ENCODE measurements at regions not wholly inside any gene's neighbourhood (a gene's known extent, or its start where the extent isn't known, plus 50 kb on each side); places are given as distances from the start of the nearest gene placed in this dataset.

DNA sequence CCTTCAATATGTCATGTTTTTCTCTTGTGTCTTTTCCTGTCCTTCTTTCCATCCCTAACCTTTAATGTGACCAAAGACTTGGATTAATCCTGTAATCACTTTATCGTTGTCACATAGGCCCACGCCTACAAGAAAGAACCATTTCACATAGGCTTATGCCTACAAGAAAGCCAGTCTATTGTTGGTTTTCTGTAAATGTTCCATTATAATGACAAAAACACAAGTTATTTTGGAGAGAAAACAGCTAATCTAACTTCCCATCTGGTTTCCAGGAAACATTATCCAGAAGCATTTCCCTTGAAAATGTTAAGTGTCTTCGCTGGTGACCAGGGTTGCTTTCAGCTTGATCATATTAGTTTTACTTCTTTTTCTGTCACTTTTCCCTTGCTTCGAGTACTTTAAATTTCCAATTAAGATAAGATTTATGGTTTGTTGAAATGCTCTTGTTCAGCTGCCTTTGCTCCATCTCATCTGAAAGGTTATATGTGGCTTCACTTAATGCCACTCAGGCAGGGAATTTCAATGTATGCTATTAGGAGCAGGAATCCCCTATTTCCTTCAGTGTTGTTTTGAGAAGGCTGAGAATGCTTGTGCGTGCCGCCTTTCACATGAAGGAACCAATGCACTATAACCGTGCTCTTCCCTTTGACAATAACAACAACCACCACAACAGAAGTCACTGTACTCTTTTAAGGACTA, 708.2 kb downstream of the EFNB2 start:
- Mint-ChIP-seq H3K9me3 (ENCODE audit: insufficient read depth) (peaks cover 4% of the 10 kb centered on the region), H3K27me3 (ENCODE audit: low read depth) (no peaks in the 10 kb centered on the region), H3K27ac (no peak overlapping the region), H3K36me3 (ENCODE audit: low read depth) (no peaks in the 10 kb centered on the region), H3K4me1 (ENCODE audit: low read depth) (no peaks in the 10 kb centered on the region), H3K4me3 (no peak overlapping the region)
- CTCF ChIA-PET = no interaction called here
- DNase-seq = no peak
- no peak for ATAC-seq
- POLR2A ChIA-PET = no interaction called here

DNA sequence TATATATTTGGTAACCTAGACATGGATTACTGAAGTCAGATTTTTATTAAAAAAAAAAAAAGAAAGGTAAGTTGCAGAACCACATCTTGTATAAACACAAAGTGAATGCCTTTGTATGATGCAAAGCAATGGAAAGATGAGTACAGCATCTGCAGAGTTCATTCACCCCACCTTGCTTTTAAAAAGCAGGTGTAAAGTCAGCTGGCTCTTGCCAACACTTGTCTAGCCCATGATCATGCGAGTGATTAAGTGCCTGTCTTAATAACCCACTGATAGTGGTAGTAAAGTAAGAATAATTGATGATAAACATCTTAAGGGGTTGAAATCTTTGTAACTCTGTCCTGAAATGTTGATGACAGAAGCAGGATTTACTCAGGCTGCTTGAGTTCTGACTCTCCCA, 710.4 kb downstream of the EFNB2 start:
- ChIA-PET CTCF (no interaction called here), POLR2A (no interaction called here)
- no peak for ATAC-seq
- Mint-ChIP-seq H3K36me3 (ENCODE audit: low read depth) (no peaks in the 10 kb centered on the region), H3K4me3 (no peak overlapping the region), H3K27me3 (ENCODE audit: low read depth) (no peaks in the 10 kb centered on the region), H3K4me1 (ENCODE audit: low read depth) (no peaks in the 10 kb centered on the region), H3K27ac (no peak overlapping the region), H3K9me3 (ENCODE audit: insufficient read depth) (no peaks in the 10 kb centered on the region)
- DNase-seq = no peak

DNA sequence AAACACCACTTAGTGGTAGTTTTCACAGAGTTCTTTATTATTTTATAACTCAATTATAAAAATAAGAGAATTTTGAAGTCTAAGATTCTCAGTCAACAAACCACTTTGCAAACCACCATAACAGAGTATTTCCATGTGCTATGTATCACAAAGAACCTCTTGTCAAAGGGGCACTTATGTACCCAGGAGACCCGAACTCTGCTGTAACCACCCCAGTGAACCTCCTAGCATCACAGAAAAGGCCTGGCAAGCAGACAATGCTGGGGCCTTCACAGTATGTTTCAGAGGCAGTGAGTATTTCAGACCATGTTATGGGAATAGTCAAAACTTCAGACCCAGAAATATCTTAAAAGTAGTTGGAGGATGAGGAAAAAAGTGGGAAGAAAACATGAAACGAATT, 714.1 kb downstream of the EFNB2 start:
- no peak for ATAC-seq
- DNase-seq = no peak
- Mint-ChIP-seq H3K36me3 (ENCODE audit: low read depth) (no peaks in the 10 kb centered on the region), H3K9me3 (ENCODE audit: insufficient read depth) (no peaks in the 10 kb centered on the region), H3K4me3 (no peak overlapping the region), H3K4me1 (ENCODE audit: low read depth) (no peaks in the 10 kb centered on the region), H3K27ac (no peak overlapping the region), H3K27me3 (ENCODE audit: low read depth) (no peaks in the 10 kb centered on the region)
- ChIA-PET POLR2A (no interaction called here), CTCF (no interaction called here)

DNA sequence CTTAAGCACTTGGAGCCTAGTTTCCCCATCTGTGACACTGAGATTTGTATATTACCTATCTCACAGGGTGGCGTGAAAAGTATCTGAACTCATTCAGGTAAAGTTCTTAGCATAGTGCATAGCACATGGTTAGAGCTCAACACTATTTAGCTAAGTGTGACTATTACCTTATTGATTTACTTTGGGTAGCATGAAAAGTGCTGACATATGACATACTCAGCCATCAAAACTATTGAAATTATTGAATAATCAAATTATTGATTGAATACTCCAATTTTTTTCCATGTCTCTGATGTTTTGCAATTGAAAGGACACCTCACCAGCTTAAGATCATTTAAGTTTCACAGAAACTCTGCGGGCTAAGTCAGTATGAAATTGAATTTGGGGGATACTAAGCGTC, 715.0 kb downstream of the EFNB2 start:
- DNase-seq (no peak), ATAC-seq (no peak)
- ChIA-PET CTCF (no interaction called here), POLR2A (no interaction called here)
- Mint-ChIP-seq H3K4me3 (no peak overlapping the region), H3K36me3 (ENCODE audit: low read depth) (no peaks in the 10 kb centered on the region), H3K4me1 (ENCODE audit: low read depth) (no peaks in the 10 kb centered on the region), H3K9me3 (ENCODE audit: insufficient read depth) (no peaks in the 10 kb centered on the region), H3K27ac (no peak overlapping the region), H3K27me3 (ENCODE audit: low read depth) (no peaks in the 10 kb centered on the region)

DNA sequence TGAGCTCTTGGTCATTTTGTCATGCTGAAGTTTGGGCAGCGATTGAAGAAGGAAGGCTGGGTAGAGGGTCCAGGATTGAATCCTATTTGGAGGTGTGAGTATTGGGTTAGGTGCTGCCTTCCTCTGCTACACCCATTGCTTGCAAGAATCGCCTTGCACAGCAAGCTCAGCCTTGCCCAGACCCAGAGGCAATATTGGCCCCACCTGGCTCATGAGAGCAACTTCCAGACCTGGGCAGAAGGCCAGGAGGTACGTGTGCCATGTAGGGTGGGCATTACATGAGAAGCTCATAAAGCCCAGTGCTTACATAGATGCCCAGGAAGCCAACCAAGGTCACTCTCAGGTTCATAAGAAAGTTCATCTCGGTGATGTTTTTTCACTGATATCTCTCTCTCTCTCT, 718.0 kb downstream of the EFNB2 start:
- ChIA-PET POLR2A (no interaction called here), CTCF (no interaction called here)
- no peak for ATAC-seq
- no peak overlapping the region for H3K27ac Mint-ChIP-seq
- H3K4me1 Mint-ChIP-seq (ENCODE audit: low read depth) = no peaks in the 10 kb centered on the region
- H3K4me3 Mint-ChIP-seq = no peak overlapping the region
- H3K9me3 Mint-ChIP-seq (ENCODE audit: insufficient read depth) = no peaks in the 10 kb centered on the region
- no peaks in the 10 kb centered on the region for H3K36me3 Mint-ChIP-seq (ENCODE audit: low read depth)
- H3K27me3 Mint-ChIP-seq (ENCODE audit: low read depth) = no peaks in the 10 kb centered on the region
- DNase-seq = no peak

DNA sequence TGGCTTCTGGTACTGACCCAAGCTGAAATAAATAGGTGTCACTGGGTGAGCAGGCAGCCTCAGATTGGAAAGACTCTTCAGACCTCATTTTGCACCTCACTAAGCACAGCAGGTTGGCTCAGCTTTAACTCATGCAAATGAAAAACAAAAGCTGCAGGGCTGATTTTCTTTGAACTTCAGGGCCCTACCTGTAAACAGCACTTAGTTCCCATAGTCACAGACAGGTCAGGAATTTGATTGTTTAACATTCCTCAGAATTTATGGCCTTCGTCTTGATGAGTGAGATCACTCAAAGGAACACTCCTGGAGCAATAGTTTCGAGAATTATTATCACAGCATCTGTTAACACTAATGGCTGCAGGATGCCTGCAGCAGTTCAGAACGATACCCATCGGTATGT, 718.5 kb downstream of the EFNB2 start:
- Mint-ChIP-seq H3K36me3 (ENCODE audit: low read depth) (no peaks in the 10 kb centered on the region), H3K4me1 (ENCODE audit: low read depth) (no peaks in the 10 kb centered on the region), H3K9me3 (ENCODE audit: insufficient read depth) (no peaks in the 10 kb centered on the region), H3K4me3 (no peak overlapping the region), H3K27ac (no peak overlapping the region), H3K27me3 (ENCODE audit: low read depth) (no peaks in the 10 kb centered on the region)
- ChIA-PET POLR2A (no interaction called here), CTCF (no interaction called here)
- ATAC-seq (no peak), DNase-seq (no peak)

DNA sequence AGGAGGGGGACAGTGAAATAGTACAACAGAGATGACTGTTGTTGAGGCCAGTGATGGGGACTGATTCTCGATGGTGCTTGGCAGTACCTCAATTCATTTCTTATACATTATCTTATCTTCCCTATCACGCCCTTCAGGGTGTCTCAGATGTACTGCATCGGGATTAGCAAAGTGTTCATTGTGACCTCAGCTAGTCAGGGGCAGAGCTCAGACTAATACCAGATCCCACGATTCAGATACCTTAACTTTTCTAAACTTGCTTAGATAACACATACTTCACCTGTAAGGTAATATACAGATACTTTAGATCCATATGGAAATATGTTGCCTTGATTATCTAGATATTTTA, 720.6 kb downstream of the EFNB2 start:
- no peaks in the 10 kb centered on the region for H3K9me3 Mint-ChIP-seq (ENCODE audit: insufficient read depth)
- no peak overlapping the region for H3K4me3 Mint-ChIP-seq
- no peaks in the 10 kb centered on the region for H3K27me3 Mint-ChIP-seq (ENCODE audit: low read depth)
- no peaks in the 10 kb centered on the region for H3K36me3 Mint-ChIP-seq (ENCODE audit: low read depth)
- no peak overlapping the region for H3K27ac Mint-ChIP-seq
- ChIA-PET CTCF (no interaction called here), POLR2A (no interaction called here)
- ATAC-seq (no peak), DNase-seq (no peak)
- H3K4me1 Mint-ChIP-seq (ENCODE audit: low read depth) = no peaks in the 10 kb centered on the region

DNA sequence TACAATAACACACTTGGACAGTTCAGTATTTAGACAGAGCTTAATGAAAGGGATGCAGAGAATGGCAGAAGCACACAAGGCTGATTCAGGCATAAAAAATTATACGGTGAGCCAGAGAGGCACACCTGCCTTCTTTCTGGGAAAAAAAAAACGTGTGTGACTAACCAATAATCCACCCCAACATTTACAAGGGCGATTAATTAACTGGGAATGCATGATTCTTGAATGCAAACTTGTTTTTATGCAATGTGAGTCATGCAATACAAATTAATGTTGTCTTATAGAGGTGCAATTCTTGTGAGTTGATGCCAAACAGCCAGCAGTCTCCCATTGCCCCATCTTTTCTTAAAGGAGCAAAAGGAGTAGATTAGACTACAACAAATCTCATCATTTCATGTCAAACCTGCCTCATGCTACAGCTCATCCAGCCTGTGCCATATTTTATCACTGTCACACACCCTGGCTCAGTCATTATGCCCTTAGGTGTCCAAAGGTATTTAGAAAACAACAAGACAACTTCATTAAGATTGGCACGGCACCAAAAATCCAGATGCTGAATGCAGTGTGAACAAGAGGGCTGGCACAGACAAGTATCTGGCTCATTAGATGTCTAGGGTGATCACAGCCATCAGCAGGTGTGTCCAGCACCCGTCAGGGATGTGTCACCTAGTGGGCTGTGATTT, 721.1 kb downstream of the EFNB2 start:
- Mint-ChIP-seq H3K9me3 (ENCODE audit: insufficient read depth) (no peaks in the 10 kb centered on the region), H3K4me1 (ENCODE audit: low read depth) (no peaks in the 10 kb centered on the region), H3K27ac (no peak overlapping the region), H3K36me3 (ENCODE audit: low read depth) (no peaks in the 10 kb centered on the region), H3K27me3 (ENCODE audit: low read depth) (no peaks in the 10 kb centered on the region), H3K4me3 (no peak overlapping the region)
- ATAC-seq (no peak), DNase-seq (no peak)
- ChIA-PET CTCF (no interaction called here), POLR2A (no interaction called here)

DNA sequence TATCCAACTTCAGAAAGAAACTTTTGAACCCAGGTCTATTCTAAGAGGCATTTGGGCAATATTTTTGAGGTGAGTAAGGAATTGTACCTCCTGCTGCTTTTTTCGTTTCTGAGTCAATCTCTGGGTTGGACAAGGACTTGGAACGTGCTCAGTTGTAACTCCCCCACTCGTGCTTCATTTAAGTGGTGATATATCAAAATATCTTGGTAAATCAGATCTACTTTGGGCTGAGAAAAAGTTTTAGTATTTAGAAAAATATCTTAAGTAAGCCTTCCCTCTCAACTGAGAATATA, 728.9 kb downstream of the EFNB2 start:
- ATAC-seq (no peak), DNase-seq (no peak)
- no peak overlapping the region for H3K4me3 Mint-ChIP-seq
- no peaks in the 10 kb centered on the region for H3K27me3 Mint-ChIP-seq (ENCODE audit: low read depth)
- H3K27ac Mint-ChIP-seq = no peak overlapping the region
- no peaks in the 10 kb centered on the region for H3K4me1 Mint-ChIP-seq (ENCODE audit: low read depth)
- ChIA-PET CTCF (interaction anchor here (1.0 kb wide), 1 partner anchor 55 kb away, joined by 3 read pairs; no protein-coding TSS in a partner anchor), POLR2A (no interaction called here)
- peaks cover 5% of the 10 kb centered on the region for H3K9me3 Mint-ChIP-seq (ENCODE audit: insufficient read depth)
- no peaks in the 10 kb centered on the region for H3K36me3 Mint-ChIP-seq (ENCODE audit: low read depth)

DNA sequence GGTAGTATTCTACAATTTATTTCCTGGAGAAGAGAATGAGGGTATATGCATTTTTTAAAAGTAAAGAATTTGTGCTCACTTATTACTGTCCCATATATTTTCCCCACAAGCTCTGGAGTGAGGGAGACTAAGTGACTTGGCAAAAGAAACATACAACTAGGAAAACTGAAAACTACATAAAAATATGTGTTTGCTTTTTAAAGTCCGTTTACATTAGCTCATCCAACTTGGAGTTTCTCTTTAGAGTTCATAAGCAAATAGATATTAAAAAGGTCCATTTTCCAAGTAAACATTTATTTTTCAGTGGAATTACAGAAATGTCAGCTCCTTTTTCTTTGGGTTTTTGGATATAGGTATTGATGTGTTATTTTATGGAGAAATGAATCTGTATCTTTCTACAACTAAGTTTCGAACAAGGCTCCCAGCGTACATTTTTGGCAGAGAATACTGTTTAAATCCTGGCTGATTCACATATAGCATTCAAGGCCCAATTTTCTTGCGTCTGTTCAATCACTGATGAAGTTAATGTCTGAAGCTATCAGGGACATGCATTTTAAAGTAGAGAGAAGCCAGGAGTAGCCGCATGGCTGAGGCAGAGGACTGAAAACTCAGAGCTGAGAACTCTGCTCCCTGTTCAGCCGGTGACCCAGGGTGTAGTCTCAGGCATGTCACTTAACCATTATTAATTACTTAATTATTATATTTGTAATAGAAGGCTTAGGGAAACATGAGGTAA, 729.4 kb downstream of the EFNB2 start:
- H3K36me3 Mint-ChIP-seq (ENCODE audit: low read depth) = no peaks in the 10 kb centered on the region

DNA sequence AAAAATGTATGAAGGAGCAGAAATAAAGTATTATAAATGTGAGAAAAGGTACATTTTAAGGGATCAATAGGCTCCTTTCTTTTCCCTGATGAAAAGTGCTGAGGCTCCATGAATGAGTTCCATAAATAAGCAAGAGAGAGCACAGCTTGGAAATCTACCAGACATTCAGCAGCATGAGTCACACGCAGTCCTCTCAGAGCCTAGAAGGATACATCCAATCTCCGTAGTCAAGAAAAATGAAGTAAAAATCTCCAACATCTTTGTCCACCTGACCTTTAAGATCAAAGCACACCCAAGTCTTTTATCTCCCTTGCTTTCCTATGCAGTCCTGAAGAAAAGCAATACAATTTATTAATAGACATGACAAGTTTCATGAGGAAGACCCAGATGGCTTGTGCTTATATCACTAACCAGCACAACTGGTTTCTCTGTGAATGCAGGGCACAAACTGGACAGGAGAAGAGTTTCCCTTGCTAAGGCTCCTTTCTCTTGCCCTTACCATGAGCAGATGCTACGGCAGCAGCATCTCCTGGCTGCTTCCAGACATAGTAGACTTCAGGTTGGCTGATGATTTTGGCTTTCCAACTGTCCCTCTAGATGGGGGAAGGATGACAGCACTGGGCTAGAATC, 730.8 kb downstream of the EFNB2 start:
- Mint-ChIP-seq H3K4me1 (ENCODE audit: low read depth) (no peaks in the 10 kb centered on the region), H3K9me3 (ENCODE audit: insufficient read depth) (peaks cover 5% of the 10 kb centered on the region), H3K36me3 (ENCODE audit: low read depth) (no peaks in the 10 kb centered on the region), H3K27ac (no peak overlapping the region), H3K4me3 (no peak overlapping the region), H3K27me3 (ENCODE audit: low read depth) (no peaks in the 10 kb centered on the region)
- ATAC-seq (no peak), DNase-seq (no peak)
- CTCF ChIA-PET = no interaction called here
- POLR2A ChIA-PET = no interaction called here

More for the DNA sequence above, 729.4 kb downstream of the EFNB2 start:
- Mint-ChIP-seq H3K27me3 (ENCODE audit: low read depth) (no peaks in the 10 kb centered on the region), H3K4me1 (ENCODE audit: low read depth) (no peaks in the 10 kb centered on the region), H3K27ac (no peak overlapping the region), H3K9me3 (ENCODE audit: insufficient read depth) (peaks cover 5% of the 10 kb centered on the region), H3K4me3 (no peak overlapping the region)
- ChIA-PET POLR2A (no interaction called here), CTCF (interaction anchor here (1.0 kb wide), 1 partner anchor 56 kb away, joined by 3 read pairs; no protein-coding TSS in a partner anchor)
- ATAC-seq (no peak), DNase-seq (no peak)

DNA sequence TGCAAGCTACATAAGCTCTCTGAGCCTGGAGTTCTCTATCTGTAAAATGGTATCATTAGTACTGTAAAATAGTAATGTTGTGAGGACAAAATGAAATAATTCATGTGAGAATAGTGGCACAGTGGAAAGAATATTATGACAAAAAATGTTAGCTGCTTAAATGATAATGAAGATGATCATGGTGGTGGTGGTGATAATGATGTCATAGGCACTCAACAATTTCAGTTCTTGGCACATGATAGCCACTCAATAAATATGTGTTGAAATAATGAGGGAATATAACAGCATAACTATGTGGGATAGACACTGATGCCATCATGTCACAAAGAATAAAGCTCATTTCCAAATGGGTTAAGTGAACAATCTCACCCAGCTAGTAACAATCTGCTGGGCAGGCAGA, 736.3 kb downstream of the EFNB2 start:
- no peaks in the 10 kb centered on the region for H3K27me3 Mint-ChIP-seq (ENCODE audit: low read depth)
- no peak overlapping the region for H3K27ac Mint-ChIP-seq
- H3K4me3 Mint-ChIP-seq = no peak overlapping the region
- H3K4me1 Mint-ChIP-seq (ENCODE audit: low read depth) = no peaks in the 10 kb centered on the region
- ATAC-seq (no peak), DNase-seq (no peak)
- ChIA-PET POLR2A (interaction anchor here (0.6 kb wide), 1 partner anchor 1288 kb away, joined by 3 read pairs; no protein-coding TSS in a partner anchor), CTCF (no interaction called here)
- no peaks in the 10 kb centered on the region for H3K36me3 Mint-ChIP-seq (ENCODE audit: low read depth)
- no peaks in the 10 kb centered on the region for H3K9me3 Mint-ChIP-seq (ENCODE audit: insufficient read depth)
